ENCODE measurements at regions not wholly inside any gene's neighbourhood (a gene's known extent, or its start where the extent isn't known, plus 50 kb on each side); places are given as distances from the start of the nearest gene placed in this dataset.
A peak's percentile ranks its signal among the peaks of the same experiment; 100 is the strongest.

DNA sequence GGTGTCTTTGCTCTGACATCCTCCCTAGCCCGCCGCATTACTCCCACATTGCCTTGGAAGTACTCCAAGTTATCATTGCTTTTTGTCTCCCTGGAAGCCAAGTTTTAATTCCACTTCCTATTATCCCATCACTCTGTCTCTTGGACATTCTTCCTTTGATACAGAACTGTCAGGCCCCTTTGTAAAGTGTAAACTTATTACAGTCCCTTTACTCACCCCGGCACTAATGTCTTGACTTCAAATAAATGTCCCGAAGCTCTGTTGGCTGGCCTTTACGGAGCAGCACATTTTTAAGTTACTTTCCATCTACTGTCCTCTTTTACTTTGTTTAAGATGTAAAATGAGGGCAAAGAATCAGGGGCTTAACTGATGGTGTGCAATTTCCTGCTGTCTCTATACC lies 223.5 kb upstream of the IGFBP7 start:
- Histone ChIP-seq H3K9me3 (ENCODE audit: control insufficient read depth in 4 of 4, insufficient read depth in 3 of 4, low read length in 3 of 4) (no peaks in the 10 kb centered on the region), H3K36me3 (ENCODE audit: control insufficient read depth in 4 of 4, insufficient read depth in 4 of 4, low read length in 4 of 4) (no peaks in the 10 kb centered on the region), H3K27me3 (ENCODE audit: control insufficient read depth in 3 of 3, insufficient read depth in 3 of 3, low read length in 2 of 3) (no peaks in the 10 kb centered on the region), H3K4me3 (no peak overlapping the region), H3K9ac (ENCODE audit: insufficient read depth in 1 of 2, low read length in 2 of 2) (no peak overlapping the region), H3K27ac (ENCODE audit: low read depth in 1 of 2, low read length in 1 of 2) (no peak overlapping the region), H3K4me1 (ENCODE audit: control insufficient read depth in 5 of 5, insufficient read depth in 5 of 5, low read length in 5 of 5) (no peaks in the 10 kb centered on the region)
- 60 to 63% methylated on average over 5 of the region's 5 CpGs for whole genome bisulfite sequencing, 2 donors
- peak in 2 of 3 donors; percentile 21 to 42 for DNase-seq
- TF ChIP-seq, protein P1, sequence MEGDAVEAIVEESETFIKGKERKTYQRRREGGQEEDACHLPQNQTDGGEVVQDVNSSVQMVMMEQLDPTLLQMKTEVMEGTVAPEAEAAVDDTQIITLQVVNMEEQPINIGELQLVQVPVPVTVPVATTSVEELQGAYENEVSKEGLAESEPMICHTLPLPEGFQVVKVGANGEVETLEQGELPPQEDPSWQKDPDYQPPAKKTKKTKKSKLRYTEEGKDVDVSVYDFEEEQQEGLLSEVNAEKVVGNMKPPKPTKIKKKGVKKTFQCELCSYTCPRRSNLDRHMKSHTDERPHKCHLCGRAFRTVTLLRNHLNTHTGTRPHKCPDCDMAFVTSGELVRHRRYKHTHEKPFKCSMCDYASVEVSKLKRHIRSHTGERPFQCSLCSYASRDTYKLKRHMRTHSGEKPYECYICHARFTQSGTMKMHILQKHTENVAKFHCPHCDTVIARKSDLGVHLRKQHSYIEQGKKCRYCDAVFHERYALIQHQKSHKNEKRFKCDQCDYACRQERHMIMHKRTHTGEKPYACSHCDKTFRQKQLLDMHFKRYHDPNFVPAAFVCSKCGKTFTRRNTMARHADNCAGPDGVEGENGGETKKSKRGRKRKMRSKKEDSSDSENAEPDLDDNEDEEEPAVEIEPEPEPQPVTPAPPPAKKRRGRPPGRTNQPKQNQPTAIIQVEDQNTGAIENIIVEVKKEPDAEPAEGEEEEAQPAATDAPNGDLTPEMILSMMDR (IDR thresholded peaks at IDR 0.05; ENCODE audit: control extremely low read depth, extremely low read depth), result no peak
- no peak for ATAC-seq (ENCODE audit: insufficient read depth, low FRiP score)

DNA sequence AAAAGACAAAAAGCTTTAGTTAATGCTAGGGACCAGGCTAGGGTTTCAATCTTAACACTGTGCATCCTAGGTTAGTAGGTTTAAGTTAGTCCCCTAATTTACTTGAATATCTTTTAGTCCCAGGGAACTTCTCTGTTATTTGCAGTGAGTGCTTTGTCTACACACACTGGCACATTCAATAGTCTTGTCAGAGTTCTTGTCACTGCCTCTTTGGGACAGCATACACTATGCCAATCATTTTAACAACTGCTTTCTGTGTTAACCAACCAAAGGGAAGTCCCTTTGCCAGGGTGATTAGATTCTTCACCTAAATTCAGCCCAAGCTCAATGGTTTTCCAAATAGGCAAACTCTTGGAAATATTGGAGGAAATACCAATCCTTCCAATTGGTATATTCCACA lies 221.8 kb upstream of the IGFBP7 start:
- ATAC-seq (ENCODE audit: insufficient read depth, low FRiP score) (no peak), DNase-seq (no peak)
- H3K9ac ChIP-seq (ENCODE audit: insufficient read depth in 1 of 2, low read length in 2 of 2), result no peak overlapping the region
- no peaks in the 10 kb centered on the region for H3K9me3 ChIP-seq (ENCODE audit: control insufficient read depth in 4 of 4, insufficient read depth in 3 of 4, low read length in 3 of 4)
- TF ChIP-seq, protein P1 (IDR thresholded peaks at IDR 0.05; ENCODE audit: control extremely low read depth, extremely low read depth), result no peak
- H3K4me3 ChIP-seq, result no peak overlapping the region
- H3K27me3 ChIP-seq (ENCODE audit: control insufficient read depth in 3 of 3, insufficient read depth in 3 of 3, low read length in 2 of 3), result no peaks in the 10 kb centered on the region
- no peak overlapping the region for H3K27ac ChIP-seq (ENCODE audit: low read depth in 1 of 2, low read length in 1 of 2)
- no peaks in the 10 kb centered on the region for H3K4me1 ChIP-seq (ENCODE audit: control insufficient read depth in 5 of 5, insufficient read depth in 5 of 5, low read length in 5 of 5)
- H3K36me3 ChIP-seq (ENCODE audit: control insufficient read depth in 4 of 4, insufficient read depth in 4 of 4, low read length in 4 of 4), result no peaks in the 10 kb centered on the region

DNA sequence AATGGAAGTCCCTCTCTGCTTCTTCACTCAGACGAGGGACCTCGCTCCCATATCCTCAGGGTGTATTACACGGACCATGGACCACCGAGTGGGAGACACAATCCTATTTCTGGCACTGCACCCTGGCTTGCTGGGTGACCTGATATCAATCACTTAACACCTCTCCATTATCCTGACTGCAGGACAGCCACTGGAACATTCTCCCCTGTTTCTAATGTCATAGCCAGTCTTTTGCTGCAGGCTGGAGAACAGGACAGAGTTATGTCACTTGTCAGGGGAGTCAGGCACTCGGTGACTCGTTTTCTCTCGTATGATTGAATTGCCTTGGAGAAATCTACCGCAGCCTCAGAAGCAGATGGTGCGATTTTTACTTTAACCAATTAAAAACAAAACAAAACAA lies 219.1 kb upstream of the IGFBP7 start:
- ATAC-seq (ENCODE audit: insufficient read depth, low FRiP score) (no peak), DNase-seq (no peak)
- H3K4me1 ChIP-seq (ENCODE audit: control insufficient read depth in 5 of 5, insufficient read depth in 5 of 5, low read length in 5 of 5), result no peaks in the 10 kb centered on the region
- no peak overlapping the region for H3K4me3 ChIP-seq
- no peaks in the 10 kb centered on the region for H3K9me3 ChIP-seq (ENCODE audit: control insufficient read depth in 4 of 4, insufficient read depth in 3 of 4, low read length in 3 of 4)
- H3K27ac ChIP-seq (ENCODE audit: low read depth in 1 of 2, low read length in 1 of 2), result no peak overlapping the region
- H3K9ac ChIP-seq (ENCODE audit: insufficient read depth in 1 of 2, low read length in 2 of 2), result no peak overlapping the region
- TF ChIP-seq, protein P1 (IDR thresholded peaks at IDR 0.05; ENCODE audit: control extremely low read depth, extremely low read depth), result no peak
- 76 to 81% methylated on average over 9 of the region's 9 CpGs for WGBS, 2 donors
- no peaks in the 10 kb centered on the region for H3K36me3 ChIP-seq (ENCODE audit: control insufficient read depth in 4 of 4, insufficient read depth in 4 of 4, low read length in 4 of 4)
- H3K27me3 ChIP-seq (ENCODE audit: control insufficient read depth in 3 of 3, insufficient read depth in 3 of 3, low read length in 2 of 3), result no peaks in the 10 kb centered on the region

DNA sequence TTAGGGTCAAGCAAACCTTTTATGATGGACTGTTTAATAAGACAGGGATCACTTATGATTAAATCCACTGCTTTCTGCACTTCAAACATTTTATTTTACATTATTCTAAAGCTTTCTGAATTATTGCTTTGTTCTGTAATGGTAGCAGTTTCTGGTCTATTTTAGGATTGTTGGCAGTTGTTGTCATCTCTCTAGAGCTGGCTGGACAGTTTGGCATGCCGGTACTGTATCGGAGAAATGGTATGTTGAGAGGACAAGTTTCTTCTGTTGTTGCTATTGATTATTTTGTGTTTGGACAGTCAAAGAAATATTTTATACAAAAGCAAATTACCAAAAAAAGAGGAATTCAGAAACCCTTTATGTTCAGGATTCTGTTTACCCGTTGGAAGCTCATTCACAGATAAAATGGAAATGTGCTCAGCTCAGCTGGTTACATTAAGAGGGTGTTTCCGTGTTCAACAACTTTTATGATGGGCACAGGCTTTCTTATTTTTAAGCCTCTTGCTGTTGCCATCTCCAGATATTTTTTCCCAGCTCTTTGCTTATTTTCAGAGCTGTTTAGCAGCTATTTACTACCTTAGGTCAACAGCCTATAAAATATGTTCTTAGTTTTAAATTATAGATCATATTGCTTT lies 214.6 kb upstream of the IGFBP7 start:
- Histone ChIP-seq H3K9me3 (ENCODE audit: control insufficient read depth in 4 of 4, insufficient read depth in 3 of 4, low read length in 3 of 4) (no peaks in the 10 kb centered on the region), H3K27me3 (ENCODE audit: control insufficient read depth in 3 of 3, insufficient read depth in 3 of 3, low read length in 2 of 3) (no peaks in the 10 kb centered on the region), H3K9ac (ENCODE audit: insufficient read depth in 1 of 2, low read length in 2 of 2) (no peak overlapping the region), H3K4me3 (no peak overlapping the region), H3K4me1 (ENCODE audit: control insufficient read depth in 5 of 5, insufficient read depth in 5 of 5, low read length in 5 of 5) (no peaks in the 10 kb centered on the region), H3K27ac (ENCODE audit: low read depth in 1 of 2, low read length in 1 of 2) (no peak overlapping the region), H3K36me3 (ENCODE audit: control insufficient read depth in 4 of 4, insufficient read depth in 4 of 4, low read length in 4 of 4) (no peaks in the 10 kb centered on the region)
- DNase-seq (peak in 2 of 3 donors; percentile 5 to 11), ATAC-seq (ENCODE audit: insufficient read depth, low FRiP score) (no peak)
- 62 to 75% methylated on average over 4 of the region's 4 CpGs for WGBS, 2 donors
- TF ChIP-seq, protein P1 (IDR thresholded peaks at IDR 0.05; ENCODE audit: control extremely low read depth, extremely low read depth), result no peak
